ENCODE measurements at regions not wholly inside any gene's neighbourhood (a gene's known extent, or its start where the extent isn't known, plus 50 kb on each side); places are given as distances from the start of the nearest gene placed in this dataset.

GRCh38 chr4:184315675-184316359, 98.1 kb upstream of the ENPP6 start:
- DNase-seq (ENCODE audit: extremely low spot score): no peak
- POLR2A ChIA-PET: no interaction called here
- no peak for TF ChIP-seq CTBP1 (IDR thresholded peaks at IDR 0.05; ENCODE audit: borderline replicate concordance)
- TF ChIP-seq L3MBTL2 (conservative IDR thresholded peaks at IDR 0.05): no peak
- TF ChIP-seq SP1 (IDR thresholded peaks at IDR 0.05): no peak
- TF ChIP-seq SUZ12 (IDR thresholded peaks at IDR 0.05): no peak
- TF ChIP-seq FOXK2 (IDR thresholded peaks at IDR 0.05): no peak
- no peak for TF ChIP-seq FOXM1 (IDR thresholded peaks at IDR 0.05; ENCODE audit: borderline replicate concordance)
- CTCF ChIA-PET: interaction anchor here (0.5 kb wide), 1 partner anchor 1069 kb away, joined by 3 read pairs; no protein-coding TSS in a partner anchor

GRCh38 chr4:184313702-184314659, 96.3 kb upstream of the ENPP6 start:
- POLR2A ChIA-PET: interaction anchor here (1.1 kb wide), 1 partner anchor 160 kb away, joined by 4 read pairs; the partner anchor contains the start of gene IRF2
- no peak for TF ChIP-seq ELF4 (IDR thresholded peaks at IDR 0.05)
- no peak for TF ChIP-seq NFRKB (IDR thresholded peaks at IDR 0.05)
- no peak for TF ChIP-seq SUZ12 (IDR thresholded peaks at IDR 0.05)
- no peak for TF ChIP-seq ZNF384 (IDR thresholded peaks at IDR 0.05)
- no peak for TF ChIP-seq FOXK2 (IDR thresholded peaks at IDR 0.05)
- TF ChIP-seq FOXM1 (IDR thresholded peaks at IDR 0.05; ENCODE audit: borderline replicate concordance): no peak
- no peak for TF ChIP-seq L3MBTL2 (conservative IDR thresholded peaks at IDR 0.05)
- no peak for TF ChIP-seq LEF1 (IDR thresholded peaks at IDR 0.05; ENCODE audit: borderline replicate concordance)
- no peak for TF ChIP-seq FOXA1 (IDR thresholded peaks at IDR 0.05)
- TF ChIP-seq SP1 (IDR thresholded peaks at IDR 0.05): no peak
- TF ChIP-seq ARNT (IDR thresholded peaks at IDR 0.05): no peak
- no peak for TF ChIP-seq HDGF (IDR thresholded peaks at IDR 0.05; ENCODE audit: borderline replicate concordance)
- TF ChIP-seq TARDBP (IDR thresholded peaks at IDR 0.05): no peak
- TF ChIP-seq PKNOX1 (IDR thresholded peaks at IDR 0.05): no peak
- no peak for TF ChIP-seq BHLHE40 (IDR thresholded peaks at IDR 0.05; ENCODE audit: borderline replicate concordance)
- no peak for TF ChIP-seq CTBP1 (IDR thresholded peaks at IDR 0.05; ENCODE audit: borderline replicate concordance)
- CTCF ChIA-PET: no interaction called here
- no peak for DNase-seq (ENCODE audit: extremely low spot score)

GRCh38 chr4:184313058-184313581, 95.4 kb upstream of the ENPP6 start:
- TF ChIP-seq SP1 (IDR thresholded peaks at IDR 0.05): no peak
- no peak for TF ChIP-seq FOXM1 (IDR thresholded peaks at IDR 0.05; ENCODE audit: borderline replicate concordance)
- TF ChIP-seq FOXK2 (IDR thresholded peaks at IDR 0.05): no peak
- TF ChIP-seq BHLHE40 (IDR thresholded peaks at IDR 0.05; ENCODE audit: borderline replicate concordance): no peak
- TF ChIP-seq FOXA1 (IDR thresholded peaks at IDR 0.05): no peak
- no peak for TF ChIP-seq HDGF (IDR thresholded peaks at IDR 0.05; ENCODE audit: borderline replicate concordance)
- no peak for TF ChIP-seq NFRKB (IDR thresholded peaks at IDR 0.05)
- no peak for TF ChIP-seq TARDBP (IDR thresholded peaks at IDR 0.05)
- ChIA-PET CTCF (no interaction called here), POLR2A (interaction anchor here (1.1 kb wide), 1 partner anchor 161 kb away, joined by 4 read pairs; the partner anchor contains the start of gene IRF2)
- DNase-seq (ENCODE audit: extremely low spot score): no peak

GRCh38 chr4:184312126-184312525, 94.5 kb upstream of the ENPP6 start:
- ChIA-PET CTCF (no interaction called here), POLR2A (no interaction called here)
- no peak for DNase-seq (ENCODE audit: extremely low spot score)
- no peak for TF ChIP-seq L3MBTL2 (conservative IDR thresholded peaks at IDR 0.05)
- no peak for TF ChIP-seq ELF4 (IDR thresholded peaks at IDR 0.05)
- no peak for TF ChIP-seq LEF1 (IDR thresholded peaks at IDR 0.05; ENCODE audit: borderline replicate concordance)
- no peak for TF ChIP-seq PKNOX1 (IDR thresholded peaks at IDR 0.05)
- TF ChIP-seq CTBP1 (IDR thresholded peaks at IDR 0.05; ENCODE audit: borderline replicate concordance): no peak
- no peak for TF ChIP-seq ARNT (IDR thresholded peaks at IDR 0.05)
- TF ChIP-seq BHLHE40 (IDR thresholded peaks at IDR 0.05; ENCODE audit: borderline replicate concordance): no peak
- no peak for TF ChIP-seq NFRKB (IDR thresholded peaks at IDR 0.05)
- TF ChIP-seq FOXM1 (IDR thresholded peaks at IDR 0.05; ENCODE audit: borderline replicate concordance): no peak
- TF ChIP-seq FOXK2 (IDR thresholded peaks at IDR 0.05): no peak

GRCh38 chr4:184310881-184311709, 93.4 kb upstream of the ENPP6 start:
- ChIA-PET CTCF (interaction anchor here (1.3 kb wide), 1 partner anchor 42 kb away, joined by 3 read pairs; no protein-coding TSS in a partner anchor), POLR2A (no interaction called here)
- no peak for DNase-seq (ENCODE audit: extremely low spot score)
- TF ChIP-seq SUZ12 (IDR thresholded peaks at IDR 0.05) (no peak), L3MBTL2 (conservative IDR thresholded peaks at IDR 0.05) (no peak), BHLHE40 (IDR thresholded peaks at IDR 0.05; ENCODE audit: borderline replicate concordance) (no peak), FOXK2 (IDR thresholded peaks at IDR 0.05) (no peak), ZNF384 (IDR thresholded peaks at IDR 0.05) (no peak), NFRKB (IDR thresholded peaks at IDR 0.05) (no peak), FOXM1 (IDR thresholded peaks at IDR 0.05; ENCODE audit: borderline replicate concordance) (no peak), LEF1 (IDR thresholded peaks at IDR 0.05; ENCODE audit: borderline replicate concordance) (no peak), FOXA1 (IDR thresholded peaks at IDR 0.05) (no peak), HDGF (IDR thresholded peaks at IDR 0.05; ENCODE audit: borderline replicate concordance) (no peak), SP1 (IDR thresholded peaks at IDR 0.05) (no peak), CTBP1 (IDR thresholded peaks at IDR 0.05; ENCODE audit: borderline replicate concordance) (no peak), ELF4 (IDR thresholded peaks at IDR 0.05) (no peak), ARNT (IDR thresholded peaks at IDR 0.05) (no peak), PKNOX1 (IDR thresholded peaks at IDR 0.05) (no peak)
